Endothelial cell of umbilical vein (primary cell): ENCODE measurements at regions not wholly inside any gene's neighbourhood (a gene's known extent, or its start where the extent isn't known, plus 50 kb on each side); places are given as distances from the start of the nearest gene placed in this dataset.

Experiments used
- BruUV-seq: library from RNA; stranded (reverse); fragments of 400-500 nt; replicated peaks from 2 replicates; lab custom pipeline; 2021; lab: Mats Ljungman, UMichigan
- CTCF ChIA-PET: fragments of 300-600, 350-600 bp; sonication (Branson Sonifier 250); formaldehyde crosslinking; loops from one replicate; lab custom pipeline; 2021; ENCODE audit warnings: antibody characterized with exemption, inconsistent platforms; lab: Charles Lee
- POLR2A ChIA-PET: fragments of 300-600, 350-600 bp; sonication (Branson Sonifier 250); formaldehyde crosslinking; loops from one replicate; lab custom pipeline; 2021; ENCODE audit warnings: antibody characterized with exemption, inconsistent platforms; lab: Charles Lee
- DNase-seq: peaks from one replicate; pipeline ENCODE4 v3.0.0-alpha.2; 2011; ENCODE audit warnings: low read depth, low spot score
- FAIRE-seq: peaks from 2 replicates; lab custom pipeline; 2011; peaks lifted over from hg19 to GRCh38; lab: Jason Lieb, UNC
- H2AFZ ChIP-seq: 2 replicates; pipeline ENCODE4 v1.6.0; 2012; ENCODE audit warnings: low read depth, low read length, control low read depth, inconsistent platforms
- H3K27ac ChIP-seq: 2 replicates; pipeline ENCODE4 v1.5.1; 2011; ENCODE audit warnings: low read depth, mild to moderate bottlenecking, control low read depth, low read length, moderate library complexity; ENCODE audit not compliant: insufficient read depth
- H3K27me3 ChIP-seq, 2 experiments: 2 replicates each; pipeline versions ENCODE4 v1.6.0 to v1.6.1; 2011; ENCODE audit warnings: low read length in 2 of 2, mixed read lengths in 1 of 2; ENCODE audit not compliant: control insufficient read depth in 2 of 2, insufficient read depth in 2 of 2
- H3K36me3 ChIP-seq, 2 experiments: 2 replicates in 1 of 2; 3 replicates in 1 of 2; pipeline ENCODE4 v1.5.1; 2011; ENCODE audit warnings: low read length in 2 of 2, mild to moderate bottlenecking in 1 of 2, moderate library complexity in 1 of 2; ENCODE audit not compliant: control insufficient read depth in 2 of 2, insufficient read depth in 2 of 2; ENCODE audit errors: extremely low read depth in 1 of 2
- H3K4me1 ChIP-seq: 3 replicates; pipeline ENCODE4 v1.5.1; 2011; ENCODE audit warnings: mild to moderate bottlenecking, low read length; ENCODE audit not compliant: control insufficient read depth, insufficient read depth; ENCODE audit errors: extremely low read depth
- H3K4me2 ChIP-seq: 2 replicates; pipeline ENCODE4 v1.6.1; 2011; ENCODE audit warnings: low read length, control low read depth, mixed read lengths; ENCODE audit not compliant: insufficient read depth
- H3K4me3 ChIP-seq, 3 experiments: fragments of 200-600 bp in 1 of 3; sonication (generic), shearing (Covaris generic) in 1 of 3; replicated peaks in 1 of 3; 2 replicates each; pipeline ENCODE4 v1.5.1; 2011 to 2016; ENCODE audit warnings: control low read depth in 3 of 3, low read length in 3 of 3, mild to moderate bottlenecking in 2 of 3, inconsistent platforms in 1 of 3, low read depth in 1 of 3, moderate library complexity in 1 of 3; ENCODE audit not compliant: insufficient read depth in 1 of 3
- H3K79me2 ChIP-seq: 2 replicates; pipeline ENCODE4 v1.6.0; 2012; ENCODE audit warnings: low read length, inconsistent platforms; ENCODE audit not compliant: control insufficient read depth, insufficient read depth
- H3K9ac ChIP-seq: replicated peaks from 2 replicates; pipeline ENCODE3; 2011; ENCODE audit warnings: low read length, control low read depth; ENCODE audit not compliant: insufficient read depth; ENCODE audit errors: extremely low read depth
- H3K9me1 ChIP-seq: replicated peaks from 3 replicates; pipeline ENCODE4 v1.6.0; 2011; ENCODE audit warnings: mild to moderate bottlenecking, low read length; ENCODE audit not compliant: control insufficient read depth, insufficient read depth; ENCODE audit errors: extremely low read depth
- H3K9me3 ChIP-seq: replicated peaks from 2 replicates; pipeline ENCODE4 v1.5.1; 2012; ENCODE audit warnings: low read length, inconsistent platforms; ENCODE audit not compliant: control insufficient read depth, insufficient read depth
- H4K20me1 ChIP-seq: replicated peaks from 2 replicates; pipeline ENCODE3; 2011; ENCODE audit warnings: mild to moderate bottlenecking, low read length; ENCODE audit not compliant: control insufficient read depth, insufficient read depth; ENCODE audit errors: extremely low read depth
- CTCF ChIP-seq, 2 donors: IDR thresholded peaks; 1 replicate in 1 of 2; 2 replicates in 1 of 2; pipeline ENCODE4 v1.5.1; 2011; ENCODE audit warnings: low read length in 2 of 2, mild to moderate bottlenecking in 2 of 2, moderate library complexity in 2 of 2, control low read depth in 1 of 2, inconsistent platforms in 1 of 2, low read depth in 1 of 2; ENCODE audit not compliant: insufficient read depth in 1 of 2; ENCODE audit errors: extremely low read depth in 1 of 2
- EZH2 ChIP-seq: IDR thresholded peaks from 2 replicates; pipeline ENCODE4 v1.6.1; 2012; ENCODE audit warnings: borderline replicate concordance, low read depth, mild to moderate bottlenecking, moderate library complexity, low read length, inconsistent platforms; ENCODE audit not compliant: severe bottlenecking
- FOS ChIP-seq: IDR thresholded peaks from 2 replicates; pipeline ENCODE4 v1.6.1; 2011; ENCODE audit warnings: mild to moderate bottlenecking, low read length, moderate library complexity, borderline replicate concordance; ENCODE audit not compliant: insufficient read depth
- GATA2 ChIP-seq: IDR thresholded peaks from 2 replicates; pipeline ENCODE4 v1.7.0; 2011; ENCODE audit warnings: low read depth, mild to moderate bottlenecking, moderate library complexity, mixed read lengths, low read length; ENCODE audit not compliant: insufficient read length, insufficient read depth
- MYC ChIP-seq: IDR thresholded peaks from one replicate; pipeline ENCODE4 v1.6.1; 2011; ENCODE audit warnings: mild to moderate bottlenecking, low read depth, low read length
- POLR2A ChIP-seq: IDR thresholded peaks from 2 replicates; pipeline ENCODE4 v1.6.1; 2012; ENCODE audit warnings: low read depth, mild to moderate bottlenecking, control low read depth, low read length
- POLR2AphosphoS5 ChIP-seq: IDR thresholded peaks from 2 replicates; pipeline ENCODE4 v1.6.1; 2012; ENCODE audit warnings: low read depth, mild to moderate bottlenecking, control low read depth, low read length, moderate library complexity; ENCODE audit not compliant: insufficient read depth
- dilution Hi-C: fragments of 300-500 bp; cut with MboI; formaldehyde crosslinking; loops from one replicate; pipeline ENCODE4 v1.15.0; 2019; ENCODE audit warnings: low sequenced_read_pairs; ENCODE audit not compliant: extremely low pct_ligation_motif_present
- intact Hi-C: fragments of 100-400 bp; cut with micrococcal nuclease; formaldehyde crosslinking; loops from one replicate; pipeline ENCODE4 v1.10.0; 2022

GRCh38 chr1:82179131-82179530, 378.4 kb downstream of the ADGRL2 start:
- Histone ChIP-seq H3K4me1 (no peaks in the 10 kb centered on the region), H3K27ac (no peak overlapping the region), H3K9me1 (no peaks in the 10 kb centered on the region), H3K4me3 (no peak overlapping the region), H3K36me3 (no peaks in the 10 kb centered on the region), H3K4me2 (no peak overlapping the region), H3K9me3 (no peaks in the 10 kb centered on the region), H3K27me3 (no peaks in the 10 kb centered on the region), H3K9ac (no peak overlapping the region), H4K20me1 (no peaks in the 10 kb centered on the region), H3K79me2 (no peaks in the 10 kb centered on the region), H2AFZ (no peak overlapping the region)
- no peak for DNase-seq
- ChIA-PET POLR2A (no interaction called here), CTCF (no interaction called here)
- intact Hi-C loops: no loop called here
- no peak for FAIRE-seq
- TF ChIP-seq FOS (no peak), CTCF (IDR thresholded peaks at IDR 0.05; ENCODE audit: extremely low read depth in 1 of 2, insufficient read depth in 1 of 2, low read depth in 1 of 2, low read length in 2 of 2) (no peak), EZH2 (no peak), GATA2 (no peak), MYC (no peak), POLR2AphosphoS5 (no peak), POLR2A (no peak)
- dilution Hi-C loops: no loop called here
- no TSS peak for BruUV-seq

- TF ChIP-seq POLR2A (no peak), CTCF (IDR thresholded peaks at IDR 0.05; ENCODE audit: extremely low read depth in 1 of 2, insufficient read depth in 1 of 2, low read depth in 1 of 2, low read length in 2 of 2) (no peak), FOS (peak; percentile 24)
- H3K4me2 ChIP-seq: no peak overlapping the region
- no peak overlapping the region for H3K27ac ChIP-seq
- H3K79me2 ChIP-seq: no peaks in the 10 kb centered on the region
- no peak overlapping the region for H3K9ac ChIP-seq
- DNase-seq: peak; percentile 52
- no peaks in the 10 kb centered on the region for H3K9me1 ChIP-seq
- no peaks in the 10 kb centered on the region for H3K4me1 ChIP-seq
- ChIA-PET POLR2A (no interaction called here), CTCF (no interaction called here)
- H2AFZ ChIP-seq: no peak overlapping the region
- H3K27me3 ChIP-seq: no peaks in the 10 kb centered on the region
- H3K9me3 ChIP-seq: no peaks in the 10 kb centered on the region
- no peak for FAIRE-seq
- no peaks in the 10 kb centered on the region for H4K20me1 ChIP-seq
- dilution Hi-C loops (no loop called here), intact Hi-C loops (no loop called here)
- no TSS peak for BruUV-seq
- H3K4me3 ChIP-seq: no peak overlapping the region
- no peaks in the 10 kb centered on the region for H3K36me3 ChIP-seq
Observed at GRCh38 chr1:82177192-82177591, 376.5 kb downstream of the ADGRL2 start.
